Osteoblast (primary cell): ENCODE measurements at regions not wholly inside any gene's neighbourhood (a gene's known extent, or its start where the extent isn't known, plus 50 kb on each side); places are given as distances from the start of the nearest gene placed in this dataset.

Experiments used
- DNase-seq: peaks from one replicate; pipeline ENCODE4 v3.0.0; 2011; ENCODE audit warnings: low spot score, mixed read lengths; ENCODE audit not compliant: insufficient read length; ENCODE audit errors: missing footprints
- H2AFZ ChIP-seq: 2 replicates; pipeline ENCODE4 v1.6.0; 2011; ENCODE audit warnings: mild to moderate bottlenecking, low read length
- H3K27ac ChIP-seq: 2 replicates; pipeline ENCODE4 v1.5.1; 2011; ENCODE audit warnings: mild to moderate bottlenecking, low read depth, low read length, moderate library complexity
- H3K27me3 ChIP-seq: 2 replicates; pipeline ENCODE4 v1.6.0; 2012; ENCODE audit warnings: mild to moderate bottlenecking, control low read depth, inconsistent platforms, low read length, moderate library complexity; ENCODE audit not compliant: insufficient read depth
- H3K36me3 ChIP-seq: 2 replicates; pipeline ENCODE4 v1.5.1; 2011; ENCODE audit warnings: mild to moderate bottlenecking, low read length, control low read depth, moderate library complexity; ENCODE audit not compliant: insufficient read depth
- H3K4me1 ChIP-seq: 2 replicates; pipeline ENCODE4 v1.5.1; 2011; ENCODE audit warnings: mild to moderate bottlenecking, low read length, control low read depth, moderate library complexity; ENCODE audit not compliant: insufficient read depth
- H3K4me2 ChIP-seq: 2 replicates; pipeline ENCODE4 v1.6.0; 2011; ENCODE audit warnings: mild to moderate bottlenecking, low read length; ENCODE audit not compliant: insufficient read depth
- H3K4me3 ChIP-seq: fragments of 200-600 bp; sonication (generic); 3 replicates; pipeline ENCODE4 v1.5.1; 2012; ENCODE audit warnings: mild to moderate bottlenecking, low read length, inconsistent platforms; ENCODE audit not compliant: insufficient read depth
- H3K79me2 ChIP-seq: 2 replicates; pipeline ENCODE4 v1.6.0; 2012; ENCODE audit warnings: mild to moderate bottlenecking, low read length, control low read depth, inconsistent platforms; ENCODE audit not compliant: insufficient read depth
- H3K9me3 ChIP-seq: 2 replicates; pipeline ENCODE4 v1.5.1; 2011; ENCODE audit warnings: low read depth, low read length, control low read depth
- H4K20me1 ChIP-seq: 2 replicates; pipeline ENCODE4 v1.6.0; 2012; ENCODE audit warnings: mild to moderate bottlenecking, low read length, control low read depth; ENCODE audit not compliant: insufficient read depth
- CTCF ChIP-seq: IDR thresholded peaks from 2 replicates; pipeline ENCODE4 v1.5.1; 2011; ENCODE audit warnings: mild to moderate bottlenecking, low read depth, low read length, moderate library complexity; ENCODE audit errors: extremely low read depth

- Histone ChIP-seq H3K79me2 (no peaks in the 10 kb centered on the region), H3K4me1 (no peaks in the 10 kb centered on the region), H3K27me3 (no peaks in the 10 kb centered on the region), H3K4me3 (no peak overlapping the region), H2AFZ (no peak overlapping the region), H3K9me3 (no peaks in the 10 kb centered on the region), H3K27ac (no peak overlapping the region), H3K36me3 (no peaks in the 10 kb centered on the region), H3K4me2 (no peak overlapping the region), H4K20me1 (no peaks in the 10 kb centered on the region)
- no peak for DNase-seq
- TF ChIP-seq CTCF = no peak
Observed at GRCh38 chr4:136831553-136831952, 700.7 kb downstream of the PCDH18 start.

- Histone ChIP-seq H3K27me3 (no peaks in the 10 kb centered on the region), H3K79me2 (no peaks in the 10 kb centered on the region), H3K4me2 (no peak overlapping the region), H2AFZ (no peak overlapping the region), H3K4me3 (no peak overlapping the region), H3K36me3 (no peaks in the 10 kb centered on the region), H3K27ac (no peak overlapping the region), H3K9me3 (no peaks in the 10 kb centered on the region), H4K20me1 (no peaks in the 10 kb centered on the region), H3K4me1 (no peaks in the 10 kb centered on the region)
- no peak for TF ChIP-seq CTCF
- DNase-seq = no peak
Observed at GRCh38 chr4:136829280-136829679, 703.0 kb downstream of the PCDH18 start.

GRCh38 chr4:136823020-136823419 is 709.3 kb downstream of the PCDH18 start:
- H3K79me2 ChIP-seq = no peaks in the 10 kb centered on the region
- no peaks in the 10 kb centered on the region for H3K36me3 ChIP-seq
- H3K4me3 ChIP-seq = no peak overlapping the region
- H3K4me1 ChIP-seq = no peaks in the 10 kb centered on the region
- no peak overlapping the region for H3K4me2 ChIP-seq
- no peaks in the 10 kb centered on the region for H3K27me3 ChIP-seq
- H3K9me3 ChIP-seq = no peaks in the 10 kb centered on the region
- no peak overlapping the region for H3K27ac ChIP-seq
- no peak overlapping the region for H2AFZ ChIP-seq
- TF ChIP-seq CTCF = no peak
- no peak for DNase-seq
- H4K20me1 ChIP-seq = no peaks in the 10 kb centered on the region

- TF ChIP-seq CTCF = no peak
- no peak for DNase-seq
- no peak overlapping the region for H3K4me2 ChIP-seq
- no peak overlapping the region for H2AFZ ChIP-seq
- no peaks in the 10 kb centered on the region for H3K9me3 ChIP-seq
- no peaks in the 10 kb centered on the region for H3K4me1 ChIP-seq
- H3K36me3 ChIP-seq = no peaks in the 10 kb centered on the region
- no peaks in the 10 kb centered on the region for H4K20me1 ChIP-seq
- H3K27me3 ChIP-seq = no peaks in the 10 kb centered on the region
- H3K79me2 ChIP-seq = no peaks in the 10 kb centered on the region
- no peak overlapping the region for H3K4me3 ChIP-seq
- no peak overlapping the region for H3K27ac ChIP-seq
Observed at GRCh38 chr4:136818811-136819330, 713.4 kb downstream of the PCDH18 start.
